22Rv1 (cell line): ENCODE measurements at regions not wholly inside any gene's neighbourhood (a gene's known extent, or its start where the extent isn't known, plus 50 kb on each side); places are given as distances from the start of the nearest gene placed in this dataset.

ENCODE experiments used
- H3K27ac ChIP-seq: fragments of 450-650 bp; 2 replicates; pipeline ENCODE4 v1.5.1; 2017
- CTCF ChIP-seq: fragments of 450-650 bp; IDR thresholded peaks from 2 replicates; pipeline ENCODE4 v1.5.1; 2017; ENCODE audit warnings: mild to moderate bottlenecking
- ZFX ChIP-seq: fragments of 450-650 bp; IDR thresholded peaks from 2 replicates; pipeline ENCODE4 v1.6.1; 2017; ENCODE audit warnings: antibody characterized with exemption, borderline replicate concordance

GRCh38 chr18:4817665-4818064 lies 362.6 kb upstream of the DLGAP1 start:
- no peak for TF ChIP-seq ZFX
- TF ChIP-seq CTCF: no peak
- H3K27ac ChIP-seq: no peak overlapping the region

- TF ChIP-seq CTCF (no peak), ZFX (no peak)
- no peak overlapping the region for H3K27ac ChIP-seq
Observed at GRCh38 chr18:4813708-4814107, 358.6 kb upstream of the DLGAP1 start.

- no peak overlapping the region for H3K27ac ChIP-seq
- TF ChIP-seq ZFX (no peak), CTCF (no peak)
Observed at GRCh38 chr18:4808891-4809290, 353.8 kb upstream of the DLGAP1 start.

GRCh38 chr18:4807604-4808293 lies 352.6 kb upstream of the DLGAP1 start:
- no peak overlapping the region for H3K27ac ChIP-seq
- TF ChIP-seq ZFX (no peak), CTCF (no peak)

GRCh38 chr18:4806331-4806730 lies 351.2 kb upstream of the DLGAP1 start:
- TF ChIP-seq ZFX: no peak
- TF ChIP-seq CTCF: no peak
- no peak overlapping the region for H3K27ac ChIP-seq

GRCh38 chr18:4802296-4802695 lies 347.2 kb upstream of the DLGAP1 start:
- no peak overlapping the region for H3K27ac ChIP-seq
- TF ChIP-seq CTCF (no peak), ZFX (no peak)

GRCh38 chr18:4801151-4801550 lies 346.0 kb upstream of the DLGAP1 start:
- no peak for TF ChIP-seq ZFX
- no peak for TF ChIP-seq CTCF
- H3K27ac ChIP-seq: no peak overlapping the region
